OCI-LY7 (cell line): ENCODE measurements at regions not wholly inside any gene's neighbourhood (a gene's known extent, or its start where the extent isn't known, plus 50 kb on each side); places are given as distances from the start of the nearest gene placed in this dataset.

Source experiments
- BruUV-seq: library from RNA; stranded (reverse); fragments of 400-500 nt; replicated peaks from 2 replicates; lab custom pipeline; 2021; lab: Mats Ljungman, UMichigan
- CTCF ChIA-PET: fragments of 300-600 bp; sonication (Branson Sonifier 250); formaldehyde crosslinking; loops from one replicate; lab custom pipeline; 2022; ENCODE audit warnings: antibody characterized with exemption; ENCODE audit not compliant: unreplicated experiment; lab: Charles Lee
- POLR2A ChIA-PET: fragments of 300-600 bp; sonication (Branson Sonifier 250); formaldehyde crosslinking; loops from one replicate; lab custom pipeline; 2022; ENCODE audit warnings: antibody characterized with exemption; lab: Charles Lee
- DNase-seq: peaks from one replicate; pipeline ENCODE4 v3.0.0-alpha.2; 2015; ENCODE audit warnings: low spot score
- H2AFZ ChIP-seq: fragments of 200-600 bp; sonication (generic), shearing (Covaris generic); 2 replicates; pipeline ENCODE4 v1.6.1; 2014; ENCODE audit warnings: mild to moderate bottlenecking, antibody characterized with exemption, low read length, moderate library complexity
- H3K27ac ChIP-seq: fragments of 200-600 bp; sonication (generic); 2 replicates; pipeline ENCODE4 v1.5.1; 2014; ENCODE audit warnings: mixed run types, low read depth, mild to moderate bottlenecking, moderate library complexity, low read length, inconsistent platforms; ENCODE audit not compliant: poor library complexity, severe bottlenecking
- H3K36me3 ChIP-seq: fragments of 200-600 bp; sonication (generic); 2 replicates; pipeline ENCODE4 v1.6.1; 2014; ENCODE audit warnings: mild to moderate bottlenecking, antibody characterized with exemption, low read length, moderate library complexity, mixed read lengths; ENCODE audit not compliant: insufficient read depth
- H3K4me1 ChIP-seq: fragments of 200-600 bp; sonication (generic); 2 replicates; pipeline ENCODE4 v1.5.1; 2014; ENCODE audit warnings: mild to moderate bottlenecking, low read length; ENCODE audit not compliant: insufficient read depth, poor library complexity, severe bottlenecking
- H3K4me2 ChIP-seq: fragments of 200-600 bp; sonication (generic); 2 replicates; pipeline ENCODE4 v1.6.1; 2014; ENCODE audit warnings: mild to moderate bottlenecking, low read length
- H3K4me3 ChIP-seq: fragments of 200-600 bp; sonication (generic); 2 replicates; pipeline ENCODE4 v1.5.1; 2014; ENCODE audit warnings: mild to moderate bottlenecking, low read depth, low read length; ENCODE audit not compliant: poor library complexity, severe bottlenecking
- H3K79me2 ChIP-seq: fragments of 200-600 bp; sonication (generic); 2 replicates; pipeline ENCODE4 v1.6.1; 2016; ENCODE audit warnings: low read depth, mild to moderate bottlenecking, low read length, moderate library complexity, mixed read lengths; ENCODE audit not compliant: insufficient read depth
- H3K9me2 ChIP-seq: fragments of 200-600 bp; sonication (generic); 2 replicates; pipeline ENCODE4 v1.6.1; 2016; ENCODE audit warnings: mild to moderate bottlenecking, low read length, mixed read lengths; ENCODE audit not compliant: insufficient read depth
- H3K9me3 ChIP-seq: fragments of 200-600 bp; sonication (generic); 2 replicates; pipeline ENCODE4 v1.6.1; 2014; ENCODE audit warnings: mild to moderate bottlenecking, mixed run types, low read length, mixed read lengths
- H4K20me1 ChIP-seq: fragments of 200-600 bp; sonication (generic); 2 replicates; pipeline ENCODE4 v1.6.1; 2014; ENCODE audit warnings: mild to moderate bottlenecking, antibody characterized with exemption, low read length, moderate library complexity, mixed read lengths; ENCODE audit not compliant: insufficient read depth
- CTCF ChIP-seq: fragments of 200-600 bp; sonication (generic); conservative IDR thresholded peaks from 2 replicates; pipeline ENCODE4 v1.5.1; 2014; ENCODE audit warnings: mild to moderate bottlenecking, antibody characterized with exemption, low read length, moderate library complexity, mixed read lengths
- EZH2phosphoT487 ChIP-seq: fragments of 200-600 bp; sonication (generic); IDR thresholded peaks from 2 replicates; pipeline ENCODE4 v1.6.1; 2018; ENCODE audit warnings: low read depth, borderline replicate concordance, mild to moderate bottlenecking, mixed run types, antibody characterized with exemption, low read length, moderate library complexity, mixed read lengths
- intact Hi-C: fragments of 100-400 bp; cut with micrococcal nuclease; formaldehyde crosslinking; loops from one replicate; pipeline ENCODE4 v1.10.0; 2022; ENCODE audit not compliant: unreplicated experiment

- no peaks in the 10 kb centered on the region for H3K79me2 ChIP-seq
- BruUV-seq, result no TSS peak
- H3K36me3 ChIP-seq, result no peaks in the 10 kb centered on the region
- no peaks in the 10 kb centered on the region for H3K9me2 ChIP-seq
- no peak overlapping the region for H2AFZ ChIP-seq
- no peak for DNase-seq
- no peaks in the 10 kb centered on the region for H3K4me1 ChIP-seq
- intact Hi-C loops, result no loop called here
- POLR2A ChIA-PET, result interaction anchor here (0.6 kb wide), 1 partner anchor 801 kb away, joined by 4 read pairs; no protein-coding TSS in a partner anchor
- no peak overlapping the region for H3K4me2 ChIP-seq
- no peaks in the 10 kb centered on the region for H4K20me1 ChIP-seq
- CTCF ChIA-PET, result no interaction called here
- no peak overlapping the region for H3K27ac ChIP-seq
- TF ChIP-seq EZH2phosphoT487 (no peak), CTCF (no peak)
- H3K9me3 ChIP-seq, result no peaks in the 10 kb centered on the region
- H3K4me3 ChIP-seq, result no peak overlapping the region
Measured at GRCh38 chr1:222195857-222196256, 352.0 kb downstream of the HHIPL2 start.

GRCh38 chr1:222189218-222189617, 358.7 kb downstream of the HHIPL2 start:
- Histone ChIP-seq H3K27ac (no peak overlapping the region), H3K9me2 (no peaks in the 10 kb centered on the region), H3K79me2 (no peaks in the 10 kb centered on the region), H3K4me2 (no peak overlapping the region), H3K9me3 (no peaks in the 10 kb centered on the region), H2AFZ (no peak overlapping the region), H3K4me3 (no peak overlapping the region), H3K36me3 (no peaks in the 10 kb centered on the region), H3K4me1 (no peaks in the 10 kb centered on the region), H4K20me1 (no peaks in the 10 kb centered on the region)
- intact Hi-C loops, result no loop called here
- ChIA-PET POLR2A (no interaction called here), CTCF (no interaction called here)
- TF ChIP-seq EZH2phosphoT487, result no peak
- no peak for TF ChIP-seq CTCF
- DNase-seq, result no peak
- no TSS peak for BruUV-seq

GRCh38 chr1:222187566-222188332, 360.2 kb downstream of the HHIPL2 start:
- no peaks in the 10 kb centered on the region for H3K9me3 ChIP-seq
- no peaks in the 10 kb centered on the region for H3K79me2 ChIP-seq
- BruUV-seq, result no TSS peak
- no peak overlapping the region for H3K4me2 ChIP-seq
- no peaks in the 10 kb centered on the region for H3K9me2 ChIP-seq
- no peak overlapping the region for H2AFZ ChIP-seq
- H4K20me1 ChIP-seq, result no peaks in the 10 kb centered on the region
- intact Hi-C loops, result no loop called here
- TF ChIP-seq CTCF (no peak), EZH2phosphoT487 (no peak)
- no peaks in the 10 kb centered on the region for H3K36me3 ChIP-seq
- no peak overlapping the region for H3K4me3 ChIP-seq
- no peak for DNase-seq
- no peak overlapping the region for H3K27ac ChIP-seq
- ChIA-PET CTCF (no interaction called here), POLR2A (no interaction called here)
- H3K4me1 ChIP-seq, result no peaks in the 10 kb centered on the region
